G401 (cell line): ENCODE measurements at regions not wholly inside any gene's neighbourhood (a gene's known extent, or its start where the extent isn't known, plus 50 kb on each side); places are given as distances from the start of the nearest gene placed in this dataset.
"Not testable (repeated sequence)": the region's sequence is repeated elsewhere in the genome, so short reads cannot be mapped to it uniquely, and the experiment has no call there.

Experiments used
- DNase-seq: peaks from one replicate; pipeline ENCODE4 v3.0.0-alpha.2; 2015; ENCODE audit warnings: low spot score
- in situ Hi-C: cut with HindIII; loops from 2 replicates; pipeline ENCODE4 v1.10.0; 2016; ENCODE audit warnings: low sequenced_read_pairs, mixed read lengths

GRCh38 chr1:177423090-177423489, 252.3 kb downstream of the BRINP2 start:
- no peak for DNase-seq
- in situ Hi-C loops = no loop called here

DNA sequence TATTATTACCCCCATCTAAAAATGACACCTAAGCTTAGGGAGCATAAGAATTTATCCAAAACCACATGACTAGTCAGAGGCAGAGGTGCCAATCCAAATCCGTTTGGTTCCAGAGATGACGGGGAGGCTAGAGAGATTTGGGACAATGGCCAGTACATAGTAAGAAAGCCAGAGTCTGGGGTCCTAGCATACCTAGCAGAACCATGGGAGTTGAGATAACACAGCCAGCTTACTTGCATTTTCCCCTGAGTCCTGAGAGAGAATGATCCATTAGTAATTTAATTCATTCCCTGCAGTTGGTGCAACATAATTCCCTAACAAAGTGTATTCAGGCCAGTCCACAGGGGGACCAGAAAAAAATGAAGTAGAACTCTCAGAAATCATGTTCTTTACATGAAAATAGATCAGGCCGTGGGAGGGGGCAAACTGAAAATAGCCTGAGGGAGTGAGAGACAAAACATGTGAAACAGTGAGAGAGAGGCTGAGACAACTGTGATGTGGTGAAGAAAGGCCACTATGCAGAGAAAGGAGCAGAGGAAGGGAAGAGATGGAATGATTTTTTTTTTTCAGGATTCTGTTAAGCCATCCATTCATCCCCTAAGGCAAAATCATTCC, 243.3 kb downstream of the BRINP2 start:
- in situ Hi-C loops = no loop called here

GRCh38 chr1:177411381-177411780, 240.6 kb downstream of the BRINP2 start:
- no peak for DNase-seq
- in situ Hi-C loops = no loop called here

More for the DNA sequence above, 243.3 kb downstream of the BRINP2 start:
- no peak for DNase-seq

GRCh38 chr1:177410179-177410766, 239.5 kb downstream of the BRINP2 start:
- in situ Hi-C loops = no loop called here
- DNase-seq = no peak

DNA sequence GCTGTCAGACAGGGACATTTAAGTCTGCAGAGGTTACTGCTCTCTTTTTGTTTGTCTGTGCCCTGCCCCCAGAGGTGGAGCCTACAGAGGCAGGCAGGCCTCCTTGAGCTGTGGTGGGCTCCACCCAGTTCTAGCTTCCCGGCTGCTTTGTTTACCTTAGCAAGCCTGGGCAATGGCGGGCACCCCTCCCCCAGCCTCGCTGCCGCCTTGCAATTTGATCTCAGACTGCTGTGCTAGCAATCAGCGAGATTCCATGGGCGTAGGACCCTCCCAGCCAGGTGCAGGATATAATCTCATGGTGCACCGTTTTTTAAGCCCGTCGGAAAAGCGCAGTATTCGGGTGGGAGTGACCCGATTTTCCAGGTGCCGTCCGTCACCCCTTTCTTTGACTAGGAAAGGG, 235.6 kb downstream of the BRINP2 start:
- DNase-seq, in situ Hi-C loops: not testable (repeated sequence)

DNA sequence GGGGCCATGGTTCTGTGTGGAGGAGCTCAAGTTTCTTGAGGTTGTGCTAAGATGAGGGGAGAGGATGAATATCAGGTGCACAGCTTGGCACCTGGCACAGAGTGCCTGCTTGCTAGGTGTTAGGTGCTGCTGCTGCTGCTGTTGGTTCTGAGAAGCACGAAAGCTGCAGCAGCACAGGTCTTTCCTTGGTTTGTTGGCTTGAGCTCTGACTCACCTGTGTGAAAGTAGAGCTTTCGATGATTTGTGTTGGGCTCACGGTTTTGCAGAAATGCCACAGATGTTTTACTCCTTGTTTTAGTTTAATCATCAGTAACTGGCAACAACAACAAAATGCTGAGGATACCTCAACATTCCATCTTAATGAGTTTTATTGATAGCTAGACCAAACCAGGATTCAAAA, 221.6 kb downstream of the BRINP2 start:
- no peak for DNase-seq
- in situ Hi-C loops = no loop called here

- no peak for DNase-seq
- in situ Hi-C loops = no loop called here
Observed at GRCh38 chr1:177385760-177386698, 215.3 kb downstream of the BRINP2 start.

- no peak for DNase-seq
- in situ Hi-C loops = no loop called here
Observed at GRCh38 chr1:177384461-177384860, 213.7 kb downstream of the BRINP2 start.

DNA sequence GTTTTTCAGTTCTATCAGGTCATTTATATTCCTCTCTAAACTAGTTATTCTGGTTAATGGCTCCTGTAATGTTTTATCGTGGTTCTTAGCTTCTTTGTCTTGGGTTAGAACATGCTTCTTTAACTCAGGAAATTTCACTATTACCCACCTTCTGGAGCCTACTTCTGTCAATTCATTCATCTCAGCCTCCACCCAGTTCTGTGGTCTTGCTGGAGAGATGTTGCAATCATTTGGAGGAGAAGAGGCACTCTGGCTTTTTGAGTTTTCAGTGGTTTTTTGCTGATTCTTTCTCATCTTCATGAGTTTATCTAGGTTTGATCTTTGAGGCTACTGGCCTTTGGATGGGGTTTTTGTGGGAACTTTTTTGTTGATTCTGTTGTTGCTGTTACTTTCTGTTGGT, 213.0 kb downstream of the BRINP2 start:
- no peak for DNase-seq
- in situ Hi-C loops = no loop called here

GRCh38 chr1:177377866-177378265, 207.1 kb downstream of the BRINP2 start:
- DNase-seq = no peak
- in situ Hi-C loops = no loop called here

DNA sequence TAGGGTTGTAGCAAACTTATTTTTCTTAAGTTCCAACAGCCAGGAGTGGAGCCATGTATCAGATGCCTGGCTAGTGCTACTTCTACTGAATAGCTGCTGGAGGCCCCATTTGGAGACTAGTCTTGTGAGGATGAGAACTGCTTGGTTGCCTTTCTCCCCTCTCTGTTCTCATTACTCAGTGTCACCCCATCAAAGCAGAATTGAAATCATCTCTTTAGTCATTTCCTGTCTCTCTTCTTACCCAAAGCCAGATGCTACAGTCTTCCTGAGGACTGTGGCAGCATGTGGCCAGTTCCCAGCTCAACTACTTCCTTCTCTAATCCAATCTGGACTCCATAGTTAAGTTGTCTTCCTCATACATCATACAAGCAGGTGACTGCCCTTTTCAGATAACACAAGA, 197.5 kb downstream of the BRINP2 start:
- no peak for DNase-seq
- in situ Hi-C loops = no loop called here

DNA sequence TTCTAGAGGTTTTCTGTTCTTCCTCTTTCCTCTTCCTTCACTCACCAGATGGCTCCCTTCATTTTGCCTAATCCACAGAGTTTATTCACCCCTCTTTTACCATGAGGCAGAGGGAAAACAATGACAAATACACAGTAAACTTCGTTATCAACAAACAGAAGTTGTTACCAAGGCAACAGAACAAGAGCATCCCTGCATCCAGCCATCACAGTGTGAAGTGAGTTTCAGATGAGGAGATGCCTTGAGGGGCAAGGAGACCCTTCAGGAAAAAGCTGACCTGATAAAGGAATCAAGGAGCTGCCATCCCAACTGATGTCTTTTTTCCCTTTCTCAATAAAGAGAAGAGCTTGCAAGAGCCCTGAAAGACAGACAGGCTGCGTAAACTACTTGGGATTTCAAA, 195.3 kb downstream of the BRINP2 start:
- DNase-seq = no peak
- in situ Hi-C loops = no loop called here

GRCh38 chr1:177360791-177361190, 190.0 kb downstream of the BRINP2 start:
- DNase-seq = no peak
- in situ Hi-C loops = no loop called here

GRCh38 chr1:177356674-177357435, 186.1 kb downstream of the BRINP2 start:
- DNase-seq = no peak
- in situ Hi-C loops = no loop called here

DNA sequence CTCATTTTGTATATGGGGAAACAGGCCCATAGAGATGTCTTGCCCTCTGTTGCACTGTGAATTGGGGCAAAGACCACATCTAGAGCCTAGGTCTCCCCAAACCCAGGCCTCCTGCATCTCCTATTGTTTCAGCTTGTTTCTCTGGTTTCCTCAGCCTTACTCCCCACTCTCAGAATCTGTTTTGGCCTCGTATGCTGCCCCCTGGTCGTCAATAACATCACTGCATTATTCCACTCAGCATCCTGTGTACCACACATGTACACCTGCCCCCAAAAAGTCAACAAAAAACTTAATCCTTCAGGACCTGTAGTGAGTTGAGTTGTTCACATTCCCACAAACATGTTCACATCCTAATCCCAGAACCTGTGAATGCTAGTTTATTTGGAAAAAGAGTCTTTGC, 184.8 kb downstream of the BRINP2 start:
- DNase-seq = peak; percentile 3
- in situ Hi-C loops = no loop called here

- in situ Hi-C loops = no loop called here
- DNase-seq = no peak
Observed at GRCh38 chr1:177354247-177354646, 183.5 kb downstream of the BRINP2 start.

GRCh38 chr1:177351361-177352108, 180.8 kb downstream of the BRINP2 start:
- in situ Hi-C loops = no loop called here
- no peak for DNase-seq

DNA sequence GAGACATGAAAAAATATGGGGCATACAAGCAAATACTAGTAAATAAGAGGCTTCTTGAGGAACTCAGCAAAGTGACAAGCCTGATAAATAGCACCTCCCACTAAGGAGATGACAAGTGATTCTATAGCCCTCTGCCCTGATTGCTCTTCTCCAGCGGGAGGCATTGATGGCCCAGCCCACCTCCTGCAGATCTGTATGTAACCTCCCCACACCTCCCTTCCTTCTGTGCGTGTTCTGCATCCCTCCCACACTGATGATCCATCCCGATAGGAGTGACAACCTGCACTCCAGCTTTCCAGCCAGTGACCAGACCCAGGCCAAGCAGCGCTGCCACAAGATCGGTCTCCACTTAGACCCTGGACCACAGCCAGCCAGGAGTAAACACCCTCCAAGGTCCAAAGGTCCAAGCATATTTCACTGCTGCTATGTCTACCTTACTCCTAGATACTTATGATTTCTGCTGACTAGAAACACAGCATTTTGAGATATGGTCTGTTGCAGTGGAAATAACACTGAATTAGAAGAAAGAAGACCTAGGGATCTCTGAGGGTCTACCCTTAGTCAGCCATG, 176.1 kb downstream of the BRINP2 start:
- in situ Hi-C loops = no loop called here
- no peak for DNase-seq

GRCh38 chr1:177343445-177343844, 172.7 kb downstream of the BRINP2 start:
- in situ Hi-C loops = no loop called here
- DNase-seq = no peak
